DMS53 treated with DMSO at 0.1 percent for 48 hours (cell line): ENCODE measurements at regions not wholly inside any gene's neighbourhood (a gene's known extent, or its start where the extent isn't known, plus 50 kb on each side); places are given as distances from the start of the nearest gene placed in this dataset.

Experiments used
- DNase-seq: peaks from one replicate; lab custom pipeline; 2025; ENCODE audit not compliant: unreplicated experiment; lab: John Stamatoyannopoulos, UW

DNA sequence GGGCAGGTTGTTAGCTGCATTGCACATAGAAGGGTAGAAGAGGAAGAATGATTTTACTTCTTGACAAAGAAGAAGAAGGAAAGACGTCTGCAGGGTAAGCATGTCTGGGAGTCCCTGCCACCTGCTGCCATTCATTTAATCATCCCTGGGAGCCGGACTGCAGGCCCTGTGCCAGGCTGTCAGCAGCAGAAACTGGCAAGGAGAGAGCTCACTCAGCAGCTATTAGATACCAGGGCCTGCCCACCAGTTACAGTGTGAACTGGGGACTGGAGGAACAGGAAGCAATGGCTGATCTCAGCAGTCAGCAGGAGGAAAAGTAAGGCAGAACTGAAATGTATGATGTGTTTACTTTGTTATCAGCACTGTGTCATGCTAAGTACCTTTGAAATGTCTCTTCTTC, 75.7 kb upstream of the C1orf87 start:
- peak; percentile 35 for DNase-seq

DNA sequence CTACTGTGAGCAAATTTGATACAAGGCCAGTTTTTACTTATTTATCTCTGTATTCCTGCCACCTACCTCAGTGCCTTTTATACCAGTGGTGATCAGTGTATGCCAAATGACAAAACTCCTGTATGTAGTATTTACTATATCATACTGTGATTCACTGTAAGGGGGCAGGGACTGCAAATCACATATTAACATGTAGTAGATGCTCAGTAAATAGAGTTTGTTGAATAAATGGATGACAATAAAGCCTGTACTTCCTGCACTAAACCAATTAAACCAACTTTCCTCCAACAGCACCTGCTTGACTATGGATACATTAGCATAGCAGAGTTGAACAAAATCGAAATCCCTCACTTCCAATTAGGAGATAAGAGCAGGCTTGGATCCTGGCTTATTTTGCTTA, 73.3 kb upstream of the C1orf87 start:
- DNase-seq = no peak

DNA sequence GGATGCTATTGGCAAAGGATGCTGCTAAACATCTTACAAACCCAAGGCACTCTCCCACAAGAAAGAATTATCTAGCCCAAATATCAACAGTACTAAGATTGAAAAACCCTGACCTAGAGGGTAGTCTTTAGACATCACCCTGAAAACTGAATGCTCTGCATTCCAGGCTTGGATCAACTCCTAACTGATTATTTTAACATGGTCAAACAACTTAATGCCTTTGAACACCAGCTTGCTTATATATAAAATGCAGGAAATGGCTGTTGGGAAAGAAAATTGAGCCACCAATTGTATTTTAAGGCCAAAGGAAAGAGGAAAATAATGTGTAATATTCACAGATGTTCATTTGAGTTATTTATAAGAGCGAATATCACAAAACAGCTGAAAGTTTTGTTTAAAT, 72.2 kb upstream of the C1orf87 start:
- no peak for DNase-seq

DNA sequence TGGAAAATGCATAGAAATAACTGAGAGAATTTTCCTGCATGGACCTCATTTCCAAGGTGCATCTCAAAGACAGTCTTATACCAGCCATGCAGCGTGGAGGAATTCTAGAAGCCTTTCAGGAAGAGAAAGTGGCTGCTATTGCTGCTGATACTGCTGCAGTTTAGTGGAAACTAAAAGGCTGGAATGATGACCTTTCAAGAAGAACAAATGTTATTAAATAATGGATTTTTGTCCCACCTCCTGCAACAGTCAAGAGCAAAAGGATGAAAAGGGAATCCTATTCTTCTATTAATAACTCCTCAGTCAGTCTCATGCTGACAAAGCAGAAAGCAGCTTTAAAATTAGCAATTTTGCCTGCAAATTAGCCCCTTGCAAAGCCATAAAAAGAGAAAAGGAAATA, 68.2 kb upstream of the C1orf87 start:
- no peak for DNase-seq

DNA sequence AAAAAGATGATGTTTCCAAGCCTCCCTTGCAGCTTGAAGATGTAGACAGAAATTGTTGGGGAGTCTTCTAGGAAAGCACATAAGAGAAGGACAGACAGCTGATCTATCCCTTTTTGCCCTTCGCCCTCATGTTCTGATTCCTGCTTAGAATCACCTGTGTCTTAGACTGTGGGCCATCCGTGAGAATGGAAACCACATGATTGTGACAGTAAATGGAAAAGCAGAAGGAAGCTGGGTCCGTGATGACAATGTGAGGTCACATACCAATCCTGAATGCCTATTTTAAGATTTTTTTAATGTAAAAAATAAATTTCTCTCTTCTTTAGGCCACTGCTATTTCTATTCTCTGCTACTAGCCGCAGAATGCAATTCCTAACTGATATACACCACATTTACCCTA, 67.7 kb upstream of the C1orf87 start:
- DNase-seq = no peak

DNA sequence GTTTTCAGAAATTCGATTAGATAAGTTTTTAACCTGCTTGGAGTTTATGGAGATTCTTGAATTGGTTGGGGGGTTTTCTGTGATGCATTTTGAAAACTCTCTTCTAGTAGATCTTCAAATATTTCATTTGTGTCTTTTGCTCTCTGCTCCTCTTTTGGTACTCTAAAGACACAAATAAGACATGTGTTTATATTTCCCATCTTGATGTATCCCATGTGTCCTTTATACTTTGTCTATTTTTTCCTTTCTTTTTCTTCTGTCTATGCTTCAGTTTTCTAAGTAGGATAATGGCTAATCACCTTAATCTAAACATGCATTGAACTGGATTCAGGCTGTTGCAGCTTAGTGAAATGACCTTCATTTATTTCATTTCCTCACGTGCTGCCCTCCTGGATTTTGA, 63.8 kb upstream of the C1orf87 start:
- DNase-seq = no peak

DNA sequence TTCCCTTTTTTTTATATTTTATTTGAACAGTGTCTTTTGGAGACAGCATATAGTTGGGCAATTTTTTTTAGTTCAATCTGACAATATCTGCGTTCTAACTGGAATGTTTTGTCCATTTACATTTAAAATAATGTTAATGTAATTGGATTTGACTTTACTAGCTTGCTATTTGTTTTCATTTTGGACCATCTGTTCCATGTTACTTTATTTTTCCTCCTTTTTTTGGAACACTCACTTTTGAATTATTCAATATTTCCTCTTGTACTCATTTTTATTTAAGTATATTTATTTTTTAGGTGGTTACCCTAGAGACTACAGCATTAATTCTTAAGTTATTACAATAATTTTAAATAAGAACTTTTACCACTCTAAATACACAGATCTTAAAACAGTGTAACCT, 62.8 kb upstream of the C1orf87 start:
- DNase-seq = no peak

DNA sequence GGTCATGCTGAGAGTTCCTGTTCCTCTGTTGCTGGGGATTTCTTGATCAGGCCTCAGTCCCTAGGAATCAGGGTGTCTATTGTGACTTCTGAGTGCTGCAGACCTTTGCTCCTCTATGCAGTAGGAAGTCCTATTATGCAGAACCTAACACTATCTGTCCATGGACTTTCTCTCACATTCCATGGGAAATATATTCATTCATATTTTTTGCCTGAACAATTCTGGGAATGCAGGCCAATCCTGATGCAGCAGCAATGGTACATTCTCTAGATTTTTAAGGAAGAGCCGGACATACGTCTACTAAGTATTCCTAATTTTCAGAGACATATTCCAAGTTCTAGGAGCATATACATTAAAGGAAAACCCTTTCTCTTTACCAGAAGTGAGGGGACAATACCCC, 61.1 kb upstream of the C1orf87 start:
- no peak for DNase-seq

DNA sequence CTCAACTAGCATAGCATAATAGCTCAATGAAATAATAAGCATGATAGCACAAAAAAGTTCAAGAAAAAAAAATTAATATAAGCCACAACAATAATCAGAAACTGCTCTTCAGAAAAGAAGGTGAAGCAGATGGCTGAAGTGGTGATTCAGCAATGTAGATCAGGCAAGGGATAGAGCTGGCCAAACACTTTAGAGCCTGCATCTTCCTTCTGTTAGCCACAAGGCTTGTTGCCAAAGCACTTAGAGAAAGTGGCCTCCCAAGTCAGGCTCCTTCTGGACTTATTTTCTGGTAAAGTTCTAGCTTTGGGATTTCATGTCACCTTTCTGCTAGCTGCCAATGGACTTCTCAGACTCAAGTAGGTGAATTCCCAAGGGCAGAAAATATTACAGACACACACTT, 60.3 kb upstream of the C1orf87 start:
- no peak for DNase-seq

GRCh38 chr1:60133000-60133673, 59.6 kb upstream of the C1orf87 start:
- no peak for DNase-seq

DNA sequence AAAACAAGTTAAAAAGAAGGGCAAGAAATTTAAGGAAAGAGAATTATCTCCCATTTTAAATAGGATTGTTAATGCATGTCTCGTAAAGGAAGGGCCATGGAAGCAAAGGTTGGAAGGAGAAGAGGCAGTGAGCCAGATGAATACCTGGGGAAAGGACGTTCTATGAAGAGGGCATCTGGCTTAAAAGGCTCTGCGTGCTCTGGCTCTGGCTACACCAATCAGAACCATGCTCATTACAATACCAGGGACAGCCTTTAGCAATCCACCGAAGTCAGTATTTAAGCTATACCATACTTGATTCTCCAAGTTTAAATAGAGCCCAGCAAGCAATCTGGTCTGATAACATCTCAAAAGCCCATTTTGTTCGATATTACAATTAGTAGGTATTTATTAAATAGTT, 58.5 kb upstream of the C1orf87 start:
- no peak for DNase-seq

DNA sequence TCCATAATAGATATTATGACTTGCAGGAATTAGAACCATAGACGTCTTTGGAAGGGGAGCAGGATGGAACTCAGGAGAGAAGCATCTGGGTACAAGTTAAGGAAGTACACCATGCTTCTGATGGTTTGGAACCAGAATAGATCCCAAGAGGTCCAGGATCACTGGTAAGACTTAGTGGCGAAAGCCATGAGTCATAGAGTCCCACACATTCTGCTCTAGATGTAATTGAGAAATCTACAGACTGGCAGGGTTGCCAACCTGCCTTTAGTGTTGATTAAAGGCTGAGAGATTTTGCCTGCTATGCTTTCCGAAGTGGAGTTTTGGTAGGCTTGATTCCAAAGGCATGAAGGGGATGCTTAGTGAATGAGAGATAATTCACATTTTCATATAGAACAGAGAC, 57.1 kb upstream of the C1orf87 start:
- no peak for DNase-seq

DNA sequence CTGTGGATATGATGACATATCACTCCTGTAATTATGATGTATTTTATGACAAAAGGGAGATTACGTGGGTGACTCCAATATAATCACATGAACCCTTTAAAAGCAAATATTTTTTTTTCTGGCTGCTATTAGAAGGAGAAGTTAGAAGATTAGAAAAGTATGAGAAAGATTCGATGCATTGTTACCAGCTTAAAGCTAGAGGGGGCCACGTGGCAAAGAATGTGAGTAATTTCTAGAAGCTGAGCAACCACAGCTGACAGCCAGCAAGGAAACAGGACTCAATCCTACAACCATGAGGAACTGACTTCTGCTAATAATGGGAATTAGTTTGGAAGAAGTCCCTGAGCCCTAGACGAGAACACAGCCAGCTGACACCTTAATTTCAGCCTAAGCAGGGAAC, 56.3 kb upstream of the C1orf87 start:
- no peak for DNase-seq

DNA sequence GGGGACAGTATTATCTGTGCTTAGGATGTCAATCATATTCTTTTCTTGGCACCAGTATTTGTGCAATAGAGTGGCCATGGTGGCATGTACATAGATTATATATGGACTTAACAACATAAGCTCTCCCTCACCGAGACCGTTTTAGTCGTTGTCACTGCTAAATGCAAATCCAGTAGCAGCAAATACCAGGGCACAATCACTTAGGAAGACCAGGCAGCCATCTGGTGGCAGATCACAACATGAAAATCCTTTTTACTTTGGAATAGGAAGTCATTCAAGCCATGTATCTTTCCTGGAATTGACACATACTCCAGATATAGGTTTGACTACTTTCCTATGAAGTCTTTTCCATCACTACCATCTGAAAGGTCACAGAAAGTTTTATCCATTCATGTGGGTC, 53.2 kb upstream of the C1orf87 start:
- DNase-seq = peak; percentile 29
